Loucy (cell line): ENCODE measurements at regions not wholly inside any gene's neighbourhood (a gene's known extent, or its start where the extent isn't known, plus 50 kb on each side); places are given as distances from the start of the nearest gene placed in this dataset.

Experiments
- H2AFZ ChIP-seq: fragments of 200-600 bp; sonication (generic); 2 replicates; pipeline ENCODE4 v1.6.0; 2016; ENCODE audit warnings: antibody characterized with exemption, mild to moderate bottlenecking, low read length, moderate library complexity
- H3F3A ChIP-seq: fragments of 200-600 bp; 2 replicates; pipeline ENCODE4 v1.6.0; 2016; ENCODE audit warnings: antibody characterized with exemption, low read depth, mild to moderate bottlenecking
- H3K27me3 ChIP-seq: fragments of 200-600 bp; sonication (generic); 2 replicates; pipeline ENCODE4 v1.6.1; 2014; ENCODE audit warnings: low read length, mild to moderate bottlenecking; ENCODE audit not compliant: insufficient read depth, poor library complexity, severe bottlenecking
- H3K36me3 ChIP-seq: fragments of 200-600 bp; sonication (generic); 2 replicates; pipeline ENCODE4 v1.6.1; 2016; ENCODE audit warnings: low read length; ENCODE audit not compliant: insufficient read depth
- H3K4me1 ChIP-seq: fragments of 200-600 bp; sonication (generic); 2 replicates; pipeline ENCODE4 v1.5.1; 2014; ENCODE audit warnings: low read length, mild to moderate bottlenecking; ENCODE audit not compliant: insufficient read depth, poor library complexity, severe bottlenecking
- H3K4me2 ChIP-seq: fragments of 200-600 bp; sonication (generic); 2 replicates; pipeline ENCODE4 v1.6.0; 2014; ENCODE audit warnings: antibody characterized with exemption, low read length, low read depth, mild to moderate bottlenecking; ENCODE audit not compliant: poor library complexity, severe bottlenecking
- H3K4me3 ChIP-seq: fragments of 200-600 bp; sonication (generic); 2 replicates; pipeline ENCODE4 v1.5.1; 2014; ENCODE audit warnings: low read length, mild to moderate bottlenecking, mixed read lengths; ENCODE audit not compliant: poor library complexity, severe bottlenecking
- H3K79me2 ChIP-seq: fragments of 200-600 bp; sonication (generic); 2 replicates; pipeline ENCODE4 v1.6.1; 2014; ENCODE audit warnings: low read length; ENCODE audit not compliant: insufficient read depth
- H3K9ac ChIP-seq: fragments of 200-600 bp; sonication (generic); 2 replicates; pipeline ENCODE4 v1.6.0; 2014; ENCODE audit warnings: mild to moderate bottlenecking, low read depth, low read length, moderate library complexity; ENCODE audit not compliant: poor library complexity, severe bottlenecking
- H3K9me2 ChIP-seq: fragments of 200-600 bp; sonication (generic); replicated peaks from 2 replicates; pipeline ENCODE4 v1.6.1; 2016; ENCODE audit warnings: low read depth, low read length, mixed read lengths
- H3K9me3 ChIP-seq: fragments of 200-600 bp; sonication (generic); 2 replicates; pipeline ENCODE4 v1.6.1; 2014; ENCODE audit warnings: mild to moderate bottlenecking, antibody characterized with exemption, low read length, low read depth; ENCODE audit not compliant: insufficient read depth
- H4K20me1 ChIP-seq: fragments of 200-600 bp; sonication (generic); 2 replicates; pipeline ENCODE4 v1.6.0; 2014; ENCODE audit warnings: antibody characterized with exemption, low read length, mild to moderate bottlenecking; ENCODE audit not compliant: insufficient read depth, poor library complexity, severe bottlenecking
- CTCF ChIP-seq: fragments of 200-600 bp; sonication (generic); conservative IDR thresholded peaks from 2 replicates; pipeline ENCODE4 v1.5.1; 2014; ENCODE audit warnings: mild to moderate bottlenecking, antibody characterized with exemption, low read length
- EZH2phosphoT487 ChIP-seq: fragments of 200-600 bp; IDR thresholded peaks from 2 replicates; pipeline ENCODE4 v1.6.1; 2018; ENCODE audit warnings: antibody characterized with exemption, mild to moderate bottlenecking, moderate library complexity, borderline replicate concordance

GRCh38 chr7:131002600-131002999, 268.6 kb upstream of the KLF14 start:
- Histone ChIP-seq H3K4me1 (peaks cover 7% of the 10 kb centered on the region), H2AFZ (no peak overlapping the region), H3K27me3 (no peaks in the 10 kb centered on the region), H3K9me2 (no peaks in the 10 kb centered on the region), H3K9ac (no peak overlapping the region), H4K20me1 (no peaks in the 10 kb centered on the region), H3K9me3 (no peaks in the 10 kb centered on the region), H3K79me2 (no peaks in the 10 kb centered on the region), H3K4me3 (no peak overlapping the region), H3K4me2 (no peak overlapping the region), H3F3A (no peaks in the 10 kb centered on the region), H3K36me3 (no peaks in the 10 kb centered on the region)
- TF ChIP-seq CTCF (no peak), EZH2phosphoT487 (no peak)

- Histone ChIP-seq H3K79me2 (no peaks in the 10 kb centered on the region), H3K9me2 (no peaks in the 10 kb centered on the region), H4K20me1 (no peaks in the 10 kb centered on the region), H3K27me3 (no peaks in the 10 kb centered on the region), H3K4me3 (no peak overlapping the region), H3F3A (no peaks in the 10 kb centered on the region), H2AFZ (no peak overlapping the region), H3K9ac (no peak overlapping the region), H3K9me3 (no peaks in the 10 kb centered on the region), H3K36me3 (no peaks in the 10 kb centered on the region), H3K4me2 (no peak overlapping the region), H3K4me1 (peaks cover 3% of the 10 kb centered on the region)
- TF ChIP-seq CTCF: no peak
- TF ChIP-seq EZH2phosphoT487: no peak
Measured at GRCh38 chr7:131003634-131004033, 269.6 kb upstream of the KLF14 start.

- H3K4me3 ChIP-seq: no peak overlapping the region
- no peaks in the 10 kb centered on the region for H3K79me2 ChIP-seq
- no peaks in the 10 kb centered on the region for H3K27me3 ChIP-seq
- no peak overlapping the region for H3K9ac ChIP-seq
- TF ChIP-seq EZH2phosphoT487 (no peak), CTCF (no peak)
- H3F3A ChIP-seq: no peaks in the 10 kb centered on the region
- H3K9me2 ChIP-seq: no peaks in the 10 kb centered on the region
- H4K20me1 ChIP-seq: no peaks in the 10 kb centered on the region
- H3K36me3 ChIP-seq: no peaks in the 10 kb centered on the region
- no peak overlapping the region for H2AFZ ChIP-seq
- H3K4me2 ChIP-seq: no peak overlapping the region
- no peaks in the 10 kb centered on the region for H3K9me3 ChIP-seq
- H3K4me1 ChIP-seq: peaks cover 3% of the 10 kb centered on the region
Measured at GRCh38 chr7:131004371-131004770, 270.4 kb upstream of the KLF14 start.
